LNCAP (cell line): ENCODE measurements at regions not wholly inside any gene's neighbourhood (a gene's known extent, or its start where the extent isn't known, plus 50 kb on each side); places are given as distances from the start of the nearest gene placed in this dataset.

Experiments
- CTCF ChIP-seq: fragments of 450-650 bp; IDR thresholded peaks from 2 replicates; pipeline ENCODE4 v1.5.1; 2017; ENCODE audit warnings: mild to moderate bottlenecking

DNA sequence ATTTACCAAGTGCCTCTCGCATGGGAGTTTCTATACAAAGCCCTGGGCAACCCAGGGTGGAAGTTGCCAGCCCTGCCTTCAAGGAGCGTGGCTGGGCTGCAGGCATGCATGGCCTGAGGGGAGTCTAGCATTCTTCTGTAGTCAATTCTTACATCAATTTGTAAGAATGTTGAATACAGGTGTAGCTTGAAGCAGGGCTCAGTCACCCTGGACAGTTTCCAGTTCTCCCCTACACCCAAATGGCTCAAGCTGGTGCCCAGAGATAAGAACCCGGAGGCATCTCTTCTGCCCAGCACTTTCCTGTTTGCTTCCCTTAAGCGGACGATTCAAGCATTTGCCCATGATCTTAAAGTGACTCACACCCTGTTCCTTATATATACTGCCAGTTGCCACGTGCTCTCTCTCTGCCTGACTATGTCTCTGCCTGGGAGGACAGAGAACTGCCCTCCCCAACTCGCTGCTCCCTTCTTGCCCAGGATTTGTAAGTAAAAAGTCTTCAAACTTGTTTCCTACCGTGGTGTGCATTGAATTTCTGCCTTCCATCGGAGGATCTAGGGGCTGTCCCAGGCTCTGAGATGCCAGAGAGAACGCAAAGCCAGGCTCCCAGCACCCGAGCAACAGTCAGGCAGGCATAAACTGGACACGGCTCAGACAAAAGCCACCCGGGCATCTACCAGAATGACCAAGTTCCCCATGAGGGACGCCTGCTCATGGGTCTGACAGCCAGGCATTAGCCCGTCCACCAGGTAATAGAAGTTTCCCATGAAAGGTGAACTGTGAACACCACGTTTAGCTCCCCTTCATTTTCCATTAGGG is 50.9 kb upstream of the AJAP1 start:
- TF ChIP-seq CTCF = no peak
